ENCODE measurements at regions not wholly inside any gene's neighbourhood (a gene's known extent, or its start where the extent isn't known, plus 50 kb on each side); places are given as distances from the start of the nearest gene placed in this dataset.

- no peaks in the 10 kb centered on the region for H3K9me3 ChIP-seq
- FAIRE-seq = no peak
- 15% methylated on average over 11 of the region's 11 CpGs for WGBS (ENCODE audit: missing lambda C conversion rate)
- H3K4me1 ChIP-seq = no peaks in the 10 kb centered on the region
- TF ChIP-seq, protein P1, sequence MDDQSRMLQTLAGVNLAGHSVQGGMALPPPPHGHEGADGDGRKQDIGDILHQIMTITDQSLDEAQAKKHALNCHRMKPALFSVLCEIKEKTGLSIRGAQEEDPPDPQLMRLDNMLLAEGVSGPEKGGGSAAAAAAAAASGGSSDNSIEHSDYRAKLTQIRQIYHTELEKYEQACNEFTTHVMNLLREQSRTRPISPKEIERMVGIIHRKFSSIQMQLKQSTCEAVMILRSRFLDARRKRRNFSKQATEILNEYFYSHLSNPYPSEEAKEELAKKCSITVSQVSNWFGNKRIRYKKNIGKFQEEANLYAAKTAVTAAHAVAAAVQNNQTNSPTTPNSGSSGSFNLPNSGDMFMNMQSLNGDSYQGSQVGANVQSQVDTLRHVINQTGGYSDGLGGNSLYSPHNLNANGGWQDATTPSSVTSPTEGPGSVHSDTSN (IDR thresholded peaks at IDR 0.05) = no peak
- TF ChIP-seq NR3C1 (IDR thresholded peaks at IDR 0.05) (no peak), ESRRA (IDR thresholded peaks at IDR 0.05; ENCODE audit: borderline replicate concordance, low read length) (no peak), TP53 (CRISPR knock-in tag; IDR thresholded peaks at IDR 0.05) (no peak), HDAC2 (IDR thresholded peaks at IDR 0.05) (no peak), FOXS1 (CRISPR knock-in tag; IDR thresholded peaks at IDR 0.05) (no peak), RCOR1 (IDR thresholded peaks at IDR 0.05; ENCODE audit: low read depth, low read length) (no peak), MAX (IDR thresholded peaks at IDR 0.05) (no peak)
- H3K4me2 ChIP-seq = no peak overlapping the region
- no peak for ATAC-seq
- H3K4me3 ChIP-seq = no peak overlapping the region
- ChIA-PET CTCF (no interaction called here), POLR2A (no interaction called here)
- no peak overlapping the region for H3K27ac ChIP-seq
- DNase-seq (ENCODE audit: low read depth in 1 of 2, low spot score in 1 of 2) = no peak
Observed at GRCh38 chr13:111994578-111994977, 72.4 kb upstream of the SOX1 start.

- no peak for FAIRE-seq
- ATAC-seq = no peak
- ChIA-PET CTCF (no interaction called here), POLR2A (no interaction called here)
- Histone ChIP-seq H3K4me2 (no peak overlapping the region), H3K27ac (no peak overlapping the region), H3K9me3 (no peaks in the 10 kb centered on the region), H3K4me1 (no peaks in the 10 kb centered on the region), H3K4me3 (no peak overlapping the region)
- DNase-seq (ENCODE audit: low read depth in 1 of 2, low spot score in 1 of 2) = no peak
- 17% methylated on average over 5 of the region's 5 CpGs for WGBS (ENCODE audit: missing lambda C conversion rate)
- TF ChIP-seq TP53 (CRISPR knock-in tag; IDR thresholded peaks at IDR 0.05) (no peak), JUNB (IDR thresholded peaks at IDR 0.05) (no peak)
Observed at GRCh38 chr13:111999352-111999751, 67.6 kb upstream of the SOX1 start.

GRCh38 chr13:112000888-112001287 lies 66.1 kb upstream of the SOX1 start:
- Histone ChIP-seq H3K4me1 (no peaks in the 10 kb centered on the region), H3K4me2 (no peak overlapping the region), H3K27ac (no peak overlapping the region), H3K4me3 (no peak overlapping the region), H3K9me3 (no peaks in the 10 kb centered on the region)
- TF ChIP-seq CEBPB (IDR thresholded peaks at IDR 0.05) (no peak), ZFP36 (IDR thresholded peaks at IDR 0.05; ENCODE audit: borderline replicate concordance, partially characterized antibody) (no peak), JUN (IDR thresholded peaks at IDR 0.05) (no peak), CHD4 (IDR thresholded peaks at IDR 0.05; ENCODE audit: borderline replicate concordance) (no peak), KDM1A (IDR thresholded peaks at IDR 0.05; ENCODE audit: low read depth) (no peak), HEYL (CRISPR knock-in tag; IDR thresholded peaks at IDR 0.05) (no peak), GATA3 (IDR thresholded peaks at IDR 0.05; ENCODE audit: borderline replicate concordance) (no peak), NR3C1 (IDR thresholded peaks at IDR 0.05) (no peak), ZSCAN20 (CRISPR knock-in tag; IDR thresholded peaks at IDR 0.05) (no peak), FOXS1 (CRISPR knock-in tag; IDR thresholded peaks at IDR 0.05) (no peak), TFCP2L1 (CRISPR knock-in tag; IDR thresholded peaks at IDR 0.05) (no peak), FOSL2 (IDR thresholded peaks at IDR 0.05) (no peak), FOSL2 (CRISPR knock-in tag; IDR thresholded peaks at IDR 0.05) (no peak), ELK1 (IDR thresholded peaks at IDR 0.05; ENCODE audit: low read depth, low read length) (no peak), RARB (CRISPR knock-in tag; IDR thresholded peaks at IDR 0.05) (no peak), MYC (IDR thresholded peaks at IDR 0.05; ENCODE audit: borderline replicate concordance, low read length) (no peak), JUNB (IDR thresholded peaks at IDR 0.05) (no peak), CBX2 (IDR thresholded peaks at IDR 0.05; ENCODE audit: borderline replicate concordance, low read depth) (no peak)
- TF ChIP-seq, protein P2, sequence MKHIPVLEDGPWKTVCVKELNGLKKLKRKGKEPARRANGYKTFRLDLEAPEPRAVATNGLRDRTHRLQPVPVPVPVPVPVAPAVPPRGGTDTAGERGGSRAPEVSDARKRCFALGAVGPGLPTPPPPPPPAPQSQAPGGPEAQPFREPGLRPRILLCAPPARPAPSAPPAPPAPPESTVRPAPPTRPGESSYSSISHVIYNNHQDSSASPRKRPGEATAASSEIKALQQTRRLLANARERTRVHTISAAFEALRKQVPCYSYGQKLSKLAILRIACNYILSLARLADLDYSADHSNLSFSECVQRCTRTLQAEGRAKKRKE (CRISPR knock-in tag; IDR thresholded peaks at IDR 0.05; ENCODE audit: low read depth) = no peak
- TF ChIP-seq, protein P3, sequence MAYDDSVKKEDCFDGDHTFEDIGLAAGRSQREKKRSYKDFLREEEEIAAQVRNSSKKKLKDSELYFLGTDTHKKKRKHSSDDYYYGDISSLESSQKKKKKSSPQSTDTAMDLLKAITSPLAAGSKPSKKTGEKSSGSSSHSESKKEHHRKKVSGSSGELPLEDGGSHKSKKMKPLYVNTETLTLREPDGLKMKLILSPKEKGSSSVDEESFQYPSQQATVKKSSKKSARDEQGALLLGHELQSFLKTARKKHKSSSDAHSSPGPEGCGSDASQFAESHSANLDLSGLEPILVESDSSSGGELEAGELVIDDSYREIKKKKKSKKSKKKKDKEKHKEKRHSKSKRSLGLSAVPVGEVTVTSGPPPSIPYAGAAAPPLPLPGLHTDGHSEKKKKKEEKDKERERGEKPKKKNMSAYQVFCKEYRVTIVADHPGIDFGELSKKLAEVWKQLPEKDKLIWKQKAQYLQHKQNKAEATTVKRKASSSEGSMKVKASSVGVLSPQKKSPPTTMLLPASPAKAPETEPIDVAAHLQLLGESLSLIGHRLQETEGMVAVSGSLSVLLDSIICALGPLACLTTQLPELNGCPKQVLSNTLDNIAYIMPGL (CRISPR knock-in tag; IDR thresholded peaks at IDR 0.05; ENCODE audit: borderline replicate concordance) = no peak
- FAIRE-seq (no peak), DNase-seq (ENCODE audit: low read depth in 1 of 2, low spot score in 1 of 2) (no peak), ATAC-seq (no peak)
- WGBS (ENCODE audit: missing lambda C conversion rate) = 30% methylated on average over 4 of the region's 4 CpGs
- CTCF ChIA-PET = interaction anchor here (0.6 kb wide), 1 partner anchor 246 kb away, joined by 4 read pairs; no protein-coding TSS in a partner anchor
- POLR2A ChIA-PET = no interaction called here

Data from A549 (cell line).